Mucosa of descending colon (tissue), 3 donors: ENCODE measurements at regions not wholly inside any gene's neighbourhood (a gene's known extent, or its start where the extent isn't known, plus 50 kb on each side); places are given as distances from the start of the nearest gene placed in this dataset.
"Not testable (repeated sequence)": the region's sequence is repeated elsewhere in the genome, so short reads cannot be mapped to it uniquely, and the experiment has no call there.

Source experiments
- ATAC-seq: fragments of 200-7000 bp; cut with Tn5 transposase; one replicate; pipeline ENCODE4 v1.9.1; 2020; ENCODE audit warnings: mild to moderate bottlenecking, moderate library complexity
- DNase-seq, 3 donors: peaks; one replicate each; pipeline ENCODE4 v3.0.0-alpha.2; 2020
- H3K36me3 ChIP-seq: fragments of 200-600 bp; one replicate; pipeline ENCODE4 v1.8.0; 2021; ENCODE audit warnings: low read depth, mild to moderate bottlenecking
- H3K4me1 ChIP-seq: fragments of 200-600 bp; one replicate; pipeline ENCODE4 v1.8.0; 2021; ENCODE audit warnings: low read depth, mild to moderate bottlenecking
- H3K4me3 ChIP-seq: fragments of 200-600 bp; one replicate; pipeline ENCODE4 v1.8.0; 2021; ENCODE audit warnings: mild to moderate bottlenecking
- H3K9me3 ChIP-seq: fragments of 200-600 bp; one replicate; pipeline ENCODE4 v1.8.0; 2021; ENCODE audit warnings: mild to moderate bottlenecking
- CTCF ChIP-seq: fragments of 200-600 bp; IDR thresholded peaks from one replicate; pipeline ENCODE4 v1.8.0; 2022; ENCODE audit warnings: antibody characterized with exemption, mild to moderate bottlenecking
- intact Hi-C, 2 donors: fragments of 100-400 bp; cut with DNase I in 1 of 2; cut with micrococcal nuclease in 1 of 2; formaldehyde crosslinking; loops; one replicate each; pipeline versions ENCODE4 v1.11.0 to v1.11.1; 2022; cut with DNase I, micrococcal nuclease
- donor health status: DM: no; HTN: no; CAD: no; lungs with moderate emphysema.
- donor health status: DM: no; HTN: no; CAD: no.
- donor health status: DM: no; HTN: yes; CAD: no.

GRCh38 chrY:20382085-20382484 is 193.5 kb upstream of the EIF1AY start:
- H3K36me3 ChIP-seq, H3K4me1 ChIP-seq, ATAC-seq, DNase-seq, intact Hi-C loops, H3K4me3 ChIP-seq, H3K9me3 ChIP-seq: not testable (repeated sequence)

- no peak for DNase-seq
- Histone ChIP-seq H3K4me3 (no peak overlapping the region), H3K4me1 (no peaks in the 10 kb centered on the region), H3K36me3 (no peaks in the 10 kb centered on the region), H3K9me3 (no peaks in the 10 kb centered on the region)
- no peak for TF ChIP-seq CTCF
- intact Hi-C loops, result no loop called here
- ATAC-seq, result no peak
These were observed 167.4 kb upstream of the EIF1AY start for GRCh38 chrY:20408201-20408600.

- DNase-seq (no peak), ATAC-seq (no peak)
- intact Hi-C loops, result no loop called here
- Histone ChIP-seq H3K36me3 (no peaks in the 10 kb centered on the region), H3K4me3 (no peak overlapping the region), H3K4me1 (no peaks in the 10 kb centered on the region), H3K9me3 (no peaks in the 10 kb centered on the region)
- no peak for TF ChIP-seq CTCF
These were observed 152.8 kb upstream of the EIF1AY start for GRCh38 chrY:20422752-20423151.

- Histone ChIP-seq H3K9me3 (no peaks in the 10 kb centered on the region), H3K36me3 (no peaks in the 10 kb centered on the region), H3K4me1 (no peaks in the 10 kb centered on the region), H3K4me3 (no peak overlapping the region)
- no peak for TF ChIP-seq CTCF
- ATAC-seq (no peak), DNase-seq (no peak)
- intact Hi-C loops, result no loop called here
These were observed 141.9 kb upstream of the EIF1AY start for GRCh38 chrY:20433670-20434069.

GRCh38 chrY:20444170-20444569 is 131.4 kb upstream of the EIF1AY start:
- no peak for TF ChIP-seq CTCF
- no peaks in the 10 kb centered on the region for H3K36me3 ChIP-seq
- DNase-seq (no peak), ATAC-seq (no peak)
- H3K9me3 ChIP-seq, result peaks cover 2% of the 10 kb centered on the region
- H3K4me3 ChIP-seq, result no peak overlapping the region
- intact Hi-C loops, result no loop called here
- H3K4me1 ChIP-seq, result no peaks in the 10 kb centered on the region

- TF ChIP-seq CTCF, result no peak
- no peak for DNase-seq
- no peak for ATAC-seq
- Histone ChIP-seq H3K36me3 (no peaks in the 10 kb centered on the region), H3K4me3 (no peak overlapping the region), H3K9me3 (peaks cover 9% of the 10 kb centered on the region), H3K4me1 (no peaks in the 10 kb centered on the region)
- intact Hi-C loops, result no loop called here
These were observed 128.0 kb upstream of the EIF1AY start for GRCh38 chrY:20447601-20448000.
